Thyroid gland (tissue), 4 donors: ENCODE measurements at regions not wholly inside any gene's neighbourhood (a gene's known extent, or its start where the extent isn't known, plus 50 kb on each side); places are given as distances from the start of the nearest gene placed in this dataset.

ENCODE experiments used
- CTCF ChIP-seq, 6 experiments: fragments of 200-600 bp in 3 of 6; fragments of 450-650 bp in 3 of 6; sonication (generic) in 3 of 6; IDR thresholded peaks; one replicate each; pipeline ENCODE4 v1.5.1; 2016 to 2019; ENCODE audit warnings: antibody characterized with exemption in 6 of 6, mild to moderate bottlenecking in 2 of 6, inconsistent platforms in 1 of 6, moderate library complexity in 1 of 6
- POLR2A ChIP-seq, 2 donors: fragments of 450-650 bp; IDR thresholded peaks; one replicate each; pipeline ENCODE4 v1.6.1; 2017; ENCODE audit warnings: antibody characterized with exemption in 2 of 2, mild to moderate bottlenecking in 2 of 2, moderate library complexity in 1 of 2

- TF ChIP-seq CTCF (IDR thresholded peaks at IDR 0.05) (no peak), POLR2A (IDR thresholded peaks at IDR 0.05) (no peak)
These were observed 74.8 kb upstream of the PIAS1 start for GRCh38 chr15:67979281-67979680.
